ENCODE measurements at regions not wholly inside any gene's neighbourhood (a gene's known extent, or its start where the extent isn't known, plus 50 kb on each side); places are given as distances from the start of the nearest gene placed in this dataset.

GRCh38 chr1:63189677-63190076, 132.7 kb upstream of the FOXD3 start:
- in situ Hi-C loops (cut with HindIII; ENCODE audit: low sequenced_read_pairs): loop anchor here (5.0 kb wide), 1 partner anchor 32 kb away; no protein-coding TSS in a partner anchor
- H3K4me3 ChIP-seq (ENCODE audit: low read depth, low read length): no peak overlapping the region
- no peak for TF ChIP-seq CTCF (IDR thresholded peaks at IDR 0.05; ENCODE audit: low read depth, low read length, missing control alignments)
- DNase-seq (ENCODE audit: low read depth): no peak

- H3K4me3 ChIP-seq (ENCODE audit: low read depth, low read length): no peak overlapping the region
- no peak for TF ChIP-seq CTCF (IDR thresholded peaks at IDR 0.05; ENCODE audit: low read depth, low read length, missing control alignments)
- DNase-seq (ENCODE audit: low read depth): no peak
- in situ Hi-C loops (cut with HindIII; ENCODE audit: low sequenced_read_pairs): loop anchor here (5.0 kb wide), 1 partner anchor 33 kb away; no protein-coding TSS in a partner anchor
These were observed 132.2 kb upstream of the FOXD3 start for GRCh38 chr1:63190171-63190570.

- in situ Hi-C loops (cut with HindIII; ENCODE audit: low sequenced_read_pairs): no loop called here
These were observed 123.4 kb upstream of the FOXD3 start for GRCh38 chr1:63198871-63199394.

GRCh38 chr1:63199706-63200335, 122.5 kb upstream of the FOXD3 start:
- H3K4me3 ChIP-seq (ENCODE audit: low read depth, low read length): no peak overlapping the region
- no peak for TF ChIP-seq CTCF (IDR thresholded peaks at IDR 0.05; ENCODE audit: low read depth, low read length, missing control alignments)
- DNase-seq (ENCODE audit: low read depth): no peak
- in situ Hi-C loops (cut with HindIII; ENCODE audit: low sequenced_read_pairs): no loop called here

More at GRCh38 chr1:63198871-63199394, 123.4 kb upstream of the FOXD3 start:
- no peak overlapping the region for H3K4me3 ChIP-seq (ENCODE audit: low read depth, low read length)
- DNase-seq (ENCODE audit: low read depth): no peak
- TF ChIP-seq CTCF (IDR thresholded peaks at IDR 0.05; ENCODE audit: low read depth, low read length, missing control alignments): no peak

GRCh38 chr1:63200676-63201075, 121.7 kb upstream of the FOXD3 start:
- H3K4me3 ChIP-seq (ENCODE audit: low read depth, low read length): no peak overlapping the region
- no peak for TF ChIP-seq CTCF (IDR thresholded peaks at IDR 0.05; ENCODE audit: low read depth, low read length, missing control alignments)
- no peak for DNase-seq (ENCODE audit: low read depth)
- in situ Hi-C loops (cut with HindIII; ENCODE audit: low sequenced_read_pairs): no loop called here

- TF ChIP-seq CTCF (IDR thresholded peaks at IDR 0.05; ENCODE audit: low read depth, low read length, missing control alignments): no peak
- no peak overlapping the region for H3K4me3 ChIP-seq (ENCODE audit: low read depth, low read length)
- in situ Hi-C loops (cut with HindIII; ENCODE audit: low sequenced_read_pairs): no loop called here
- no peak for DNase-seq (ENCODE audit: low read depth)
These were observed 118.7 kb upstream of the FOXD3 start for GRCh38 chr1:63203641-63204040.

All from astrocyte of the cerebellum (primary cell).